GM13976 (cell line): ENCODE measurements at regions not wholly inside any gene's neighbourhood (a gene's known extent, or its start where the extent isn't known, plus 50 kb on each side); places are given as distances from the start of the nearest gene placed in this dataset.
"Not testable (repeated sequence)": the region's sequence is repeated elsewhere in the genome, so short reads cannot be mapped to it uniquely, and the experiment has no call there.

Source experiments
- DNase-seq: peaks from one replicate; pipeline ENCODE4 v3.0.0; 2012; ENCODE audit warnings: low spot score
- in situ Hi-C: fragments of 300-500 bp; cut with MboI; formaldehyde crosslinking; loops from one replicate; pipeline ENCODE4 v1.12.0; 2022; ENCODE audit warnings: low sequenced_read_pairs, mixed read lengths, inconsistent platforms; ENCODE audit not compliant: unreplicated experiment
- TF ChIP-seq, protein P1 (sequence below): IDR thresholded peaks from 2 replicates; pipeline ENCODE4 v1.5.1; 2012; ENCODE audit warnings: borderline replicate concordance, mild to moderate bottlenecking; ENCODE audit not compliant: insufficient read depth; ENCODE audit errors: extremely low read depth, missing control alignments, control extremely low read depth

DNA sequence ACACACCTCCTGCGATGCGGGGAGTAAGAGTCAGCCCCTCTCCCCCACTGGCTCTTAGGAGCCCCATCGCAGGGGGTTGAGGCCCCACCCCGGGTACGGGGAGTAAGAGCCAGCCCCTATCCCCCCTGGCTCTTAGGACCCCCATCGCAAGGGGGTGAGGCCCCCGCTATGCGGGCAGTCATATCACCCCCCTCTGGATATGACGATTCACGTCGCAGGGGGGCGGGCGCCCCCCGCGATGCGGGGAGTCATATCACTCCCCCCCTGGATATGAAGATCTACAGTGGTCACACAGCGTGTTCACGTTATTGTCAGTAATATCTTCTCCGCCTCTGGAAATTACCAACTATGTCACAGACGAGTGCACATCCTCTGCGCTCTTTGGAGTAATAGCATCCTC, 61.1 kb downstream of the DEFB131A start:
- DNase-seq, in situ Hi-C loops: not testable (repeated sequence)

DNA sequence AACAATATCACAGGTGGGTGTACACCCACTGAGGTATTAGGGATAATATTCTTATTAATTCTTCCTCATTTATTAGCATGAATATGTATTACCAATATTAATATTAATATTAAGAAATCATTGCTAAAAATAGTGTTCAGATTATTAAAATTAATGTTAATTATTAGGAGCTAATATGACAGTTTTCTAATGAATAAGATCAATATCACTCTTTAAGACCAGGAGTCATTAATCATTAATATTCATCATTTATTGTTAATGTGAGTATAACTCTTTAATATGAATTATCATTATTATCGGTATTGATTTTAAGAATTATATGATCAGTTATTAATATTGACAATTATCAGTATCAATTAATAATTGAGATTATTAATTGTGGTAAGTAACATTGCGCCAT, 62.5 kb downstream of the DEFB131A start:
- DNase-seq, in situ Hi-C loops: not testable (repeated sequence)

DNA sequence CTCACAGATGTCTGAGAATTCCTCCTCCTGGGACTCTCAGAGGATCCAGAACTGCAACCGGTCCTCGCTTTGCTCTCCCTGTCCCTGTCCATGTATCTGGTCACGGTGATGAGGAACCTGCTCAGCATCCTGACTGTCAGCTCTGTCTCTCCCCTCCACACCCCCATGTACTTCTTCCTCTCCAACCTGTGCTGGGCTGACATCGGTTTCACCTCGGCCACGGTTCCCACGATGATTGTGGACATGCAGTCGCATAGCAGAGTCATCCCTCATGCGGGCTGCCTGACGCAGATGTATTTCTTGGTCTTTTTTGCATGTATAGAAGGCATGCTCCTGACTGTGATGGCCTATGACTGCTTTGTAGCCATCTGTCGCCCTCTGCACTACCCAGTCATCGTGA, 68.7 kb downstream of the DEFB131A start:
- DNase-seq, in situ Hi-C loops: not testable (repeated sequence)

DNA sequence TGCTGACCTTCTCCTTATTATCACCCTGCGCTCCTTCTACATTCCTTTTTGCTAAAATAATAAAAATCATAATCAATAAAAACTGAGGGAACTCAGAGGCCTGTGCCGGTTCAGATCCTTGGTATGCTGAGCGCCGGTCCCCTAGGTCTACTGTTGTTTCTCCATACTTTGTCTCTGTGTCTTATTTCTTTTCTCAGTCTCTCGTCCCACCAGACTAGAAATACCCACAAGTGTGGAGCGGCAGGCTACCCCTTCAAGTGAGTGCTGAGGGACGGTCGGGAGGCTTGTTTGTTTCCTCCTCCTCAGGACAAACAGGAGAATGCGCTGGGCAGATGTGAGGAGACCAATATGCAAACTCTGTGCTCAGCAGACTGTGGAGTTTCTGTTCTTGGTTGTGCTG, 75.4 kb downstream of the DEFB131A start:
- in situ Hi-C loops, result not testable (repeated sequence)

DNA sequence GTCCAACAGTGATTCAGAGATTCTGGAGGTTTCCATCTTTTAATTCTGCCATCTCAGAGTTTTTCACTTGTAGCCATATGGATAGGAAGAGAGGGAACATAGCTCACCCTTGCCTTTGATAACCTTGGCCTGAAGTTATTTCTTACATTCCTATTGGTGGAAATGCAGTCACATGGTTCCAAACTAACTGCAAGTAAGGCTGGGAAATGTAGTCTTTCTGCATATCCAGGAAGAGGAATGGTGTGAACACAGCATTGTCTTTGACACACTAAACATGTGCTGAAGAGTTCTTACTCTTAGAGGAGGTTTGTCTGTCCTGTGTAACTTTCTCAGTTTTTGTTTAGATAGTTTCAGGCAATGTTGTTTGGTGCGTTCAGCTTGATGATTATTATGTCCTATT, 78.7 kb downstream of the DEFB131A start:
- DNase-seq, in situ Hi-C loops: not testable (repeated sequence)

More for the DNA sequence above, 75.4 kb downstream of the DEFB131A start:
- not testable (repeated sequence) for DNase-seq

DNA sequence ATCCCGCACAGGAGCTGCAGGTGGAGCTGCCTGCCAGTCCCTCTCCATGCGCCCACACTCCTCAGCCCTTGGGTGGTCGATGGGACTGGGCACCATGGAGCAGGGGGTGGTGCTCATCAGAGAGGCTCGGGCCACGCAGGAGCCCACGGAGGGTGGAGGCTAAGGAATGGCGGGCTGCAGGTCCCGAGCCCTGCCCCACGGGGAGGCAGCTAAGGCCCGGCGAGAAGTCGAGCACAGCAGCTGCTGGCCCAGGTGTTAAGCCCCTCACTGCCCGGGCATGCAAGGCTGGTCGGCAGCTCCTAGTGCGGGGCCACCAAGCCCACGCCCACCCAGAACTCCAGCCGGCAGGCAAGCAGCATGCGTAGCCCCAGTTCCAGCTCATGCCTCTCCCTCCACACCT, 80.2 kb downstream of the DEFB131A start:
- DNase-seq, in situ Hi-C loops: not testable (repeated sequence)

DNA sequence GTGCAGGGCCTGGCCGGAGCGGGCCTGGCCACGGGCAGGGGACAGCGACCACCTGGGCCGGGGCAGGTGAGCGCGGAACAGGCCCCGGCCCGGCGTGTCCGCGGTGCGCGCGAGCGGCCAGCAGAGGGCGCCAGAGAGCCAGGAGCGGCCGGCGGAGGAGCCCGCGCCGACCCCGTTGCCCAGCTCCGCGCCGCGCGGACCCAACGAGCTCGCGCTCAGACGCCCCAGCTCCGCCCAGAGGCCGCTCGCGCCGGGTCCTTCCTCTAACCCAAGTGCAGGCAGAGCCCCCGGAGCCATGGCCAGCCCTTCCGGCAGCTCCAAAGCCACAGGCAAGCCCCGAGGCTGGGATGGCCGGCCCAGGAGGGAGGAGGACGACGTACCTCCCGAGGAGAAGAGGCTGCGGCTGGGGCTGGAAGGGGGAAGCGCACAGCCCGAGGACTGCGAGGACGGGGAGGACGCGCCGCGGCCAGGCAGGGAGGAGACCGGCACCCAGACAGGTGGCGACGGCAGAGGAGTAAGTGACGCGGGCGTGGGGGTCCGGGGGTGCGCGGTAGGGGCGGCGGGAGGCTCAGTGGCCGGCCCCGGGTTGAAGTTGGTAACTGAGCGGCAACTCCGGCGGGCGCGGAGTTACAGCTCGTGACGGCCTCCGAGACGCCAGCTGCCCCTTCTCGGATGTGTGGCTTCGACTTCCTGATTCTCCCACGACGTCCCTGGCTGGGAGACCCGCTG, 88.1 kb downstream of the DEFB131A start:
- TF ChIP-seq, protein P1, sequence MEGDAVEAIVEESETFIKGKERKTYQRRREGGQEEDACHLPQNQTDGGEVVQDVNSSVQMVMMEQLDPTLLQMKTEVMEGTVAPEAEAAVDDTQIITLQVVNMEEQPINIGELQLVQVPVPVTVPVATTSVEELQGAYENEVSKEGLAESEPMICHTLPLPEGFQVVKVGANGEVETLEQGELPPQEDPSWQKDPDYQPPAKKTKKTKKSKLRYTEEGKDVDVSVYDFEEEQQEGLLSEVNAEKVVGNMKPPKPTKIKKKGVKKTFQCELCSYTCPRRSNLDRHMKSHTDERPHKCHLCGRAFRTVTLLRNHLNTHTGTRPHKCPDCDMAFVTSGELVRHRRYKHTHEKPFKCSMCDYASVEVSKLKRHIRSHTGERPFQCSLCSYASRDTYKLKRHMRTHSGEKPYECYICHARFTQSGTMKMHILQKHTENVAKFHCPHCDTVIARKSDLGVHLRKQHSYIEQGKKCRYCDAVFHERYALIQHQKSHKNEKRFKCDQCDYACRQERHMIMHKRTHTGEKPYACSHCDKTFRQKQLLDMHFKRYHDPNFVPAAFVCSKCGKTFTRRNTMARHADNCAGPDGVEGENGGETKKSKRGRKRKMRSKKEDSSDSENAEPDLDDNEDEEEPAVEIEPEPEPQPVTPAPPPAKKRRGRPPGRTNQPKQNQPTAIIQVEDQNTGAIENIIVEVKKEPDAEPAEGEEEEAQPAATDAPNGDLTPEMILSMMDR, result peak; percentile 80
- in situ Hi-C loops, result loop anchor here (25.0 kb wide), 1 partner anchor 130 kb away; no protein-coding TSS in a partner anchor
- peak; percentile 86 for DNase-seq

DNA sequence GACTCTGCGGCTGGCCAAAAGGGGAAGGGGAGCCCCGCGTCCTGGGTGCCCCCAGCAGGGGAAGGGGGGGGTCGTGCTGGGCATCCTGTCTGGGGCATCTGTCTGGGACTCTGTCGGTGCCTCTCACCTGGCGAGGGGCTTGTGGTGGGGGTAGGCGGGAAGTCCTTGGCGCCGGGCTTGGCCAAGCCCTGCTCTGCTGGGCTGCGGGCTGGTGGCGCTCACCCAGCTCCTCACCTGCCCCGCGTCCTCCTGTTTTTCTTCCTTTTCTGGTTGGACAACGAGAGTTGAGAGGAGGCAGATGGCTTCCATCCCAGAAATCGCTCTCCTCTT, 88.6 kb downstream of the DEFB131A start:
- in situ Hi-C loops, result loop anchor here (25.0 kb wide), 1 partner anchor 129 kb away; no protein-coding TSS in a partner anchor

DNA sequence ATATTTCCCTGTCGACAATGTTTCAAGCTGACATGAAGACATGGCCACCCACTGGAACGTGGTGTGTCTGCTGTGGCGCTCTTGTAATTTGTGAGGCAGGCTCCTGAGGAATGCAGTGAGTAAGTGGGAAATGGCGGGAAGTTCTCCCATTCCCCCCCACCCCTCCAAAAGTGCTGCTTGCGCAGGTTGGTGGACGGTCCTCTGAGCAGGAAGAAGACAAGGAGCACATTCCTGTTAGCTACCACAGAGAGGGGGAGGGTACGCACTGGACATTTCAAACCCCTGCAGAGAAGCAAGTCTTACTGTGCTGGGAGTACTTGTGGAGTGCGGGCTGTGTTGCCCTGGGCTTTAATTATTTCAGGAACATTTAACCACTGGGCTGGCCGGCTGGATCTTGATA, 92.9 kb downstream of the DEFB131A start:
- DNase-seq, result not testable (repeated sequence)
- in situ Hi-C loops, result loop anchor here (25.0 kb wide), 1 partner anchor 125 kb away; no protein-coding TSS in a partner anchor

More for the DNA sequence above, 88.6 kb downstream of the DEFB131A start:
- not testable (repeated sequence) for DNase-seq

DNA sequence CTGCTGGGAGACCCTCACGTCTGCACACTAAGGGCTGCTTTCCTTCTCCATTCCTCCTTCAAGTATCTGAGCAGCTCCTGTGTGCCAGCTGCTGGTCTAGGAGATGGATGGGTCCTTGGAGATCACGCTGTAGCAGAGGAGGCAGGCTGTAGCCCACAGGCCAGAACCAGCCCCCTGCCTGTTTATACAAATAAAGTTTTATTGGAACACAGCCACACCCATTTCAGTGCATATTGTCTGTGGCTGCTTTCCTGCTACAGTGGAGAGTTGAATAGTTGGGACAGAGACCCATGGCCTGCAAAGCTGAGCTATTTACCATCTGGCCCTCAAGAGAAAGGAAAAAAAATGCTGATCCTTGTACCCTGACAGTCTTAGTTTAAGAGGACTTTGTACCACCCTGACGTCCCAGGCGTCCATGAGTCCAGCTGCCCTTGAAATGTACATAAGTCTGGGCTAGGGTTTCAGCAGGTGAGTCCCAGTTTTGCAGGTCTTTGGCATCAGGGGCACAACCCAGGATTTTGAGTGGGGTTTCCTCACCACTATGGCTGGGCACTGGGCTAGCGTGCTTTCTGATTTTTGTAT, 95.8 kb downstream of the DEFB131A start:
- in situ Hi-C loops, result loop anchor here (25.0 kb wide), 1 partner anchor 122 kb away; no protein-coding TSS in a partner anchor

DNA sequence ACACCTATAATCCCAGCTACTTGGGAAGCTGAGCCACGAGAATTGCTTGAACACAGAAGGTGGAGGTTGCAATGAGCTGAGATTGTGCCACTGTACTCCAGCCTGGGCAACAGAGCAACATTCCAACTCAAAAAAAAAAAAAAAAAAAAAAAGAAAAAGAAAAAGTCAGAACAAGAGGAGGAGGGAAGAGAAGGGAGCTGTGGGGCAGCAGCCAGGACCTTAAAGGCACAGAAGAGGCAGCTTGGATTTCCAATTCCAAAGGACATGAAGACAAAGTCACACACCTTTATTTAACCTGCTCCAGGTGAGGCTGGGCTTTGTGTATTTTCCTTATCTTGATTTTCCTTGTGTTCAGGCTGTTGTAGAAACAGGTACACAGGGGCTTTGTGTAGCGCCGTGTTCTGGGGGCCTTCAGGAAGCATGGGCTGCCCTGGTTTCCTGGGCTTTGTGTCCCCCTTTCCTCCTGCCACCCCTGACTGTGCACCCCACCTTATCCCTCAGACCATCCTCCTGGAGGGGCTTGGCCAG, 97.2 kb downstream of the DEFB131A start:
- in situ Hi-C loops, result loop anchor here (25.0 kb wide), 1 partner anchor 121 kb away; no protein-coding TSS in a partner anchor
- not testable (repeated sequence) for DNase-seq

More for the DNA sequence above, 95.8 kb downstream of the DEFB131A start:
- DNase-seq, result not testable (repeated sequence)

DNA sequence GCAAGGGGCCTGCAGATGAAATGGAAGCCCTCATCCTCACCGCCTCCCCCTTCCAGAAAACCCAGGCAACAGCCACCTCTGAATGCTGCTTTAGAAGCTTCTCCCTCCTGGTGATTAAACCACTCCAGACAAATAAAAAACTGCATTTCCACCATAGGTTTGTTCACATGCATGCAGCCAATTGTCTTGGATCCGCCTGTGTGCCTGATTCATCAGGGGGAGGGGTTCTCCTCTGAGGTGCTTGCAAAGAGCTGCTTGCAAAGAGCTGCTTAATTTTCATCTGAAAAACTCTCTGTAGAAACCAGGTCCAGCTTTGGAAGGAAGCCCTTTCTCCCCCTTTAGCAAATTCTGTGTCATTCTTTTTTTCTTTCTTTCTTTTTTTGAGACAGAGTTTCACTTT, 100.6 kb downstream of the DEFB131A start:
- in situ Hi-C loops, result loop anchor here (25.0 kb wide), 1 partner anchor 117 kb away; no protein-coding TSS in a partner anchor
- not testable (repeated sequence) for DNase-seq

DNA sequence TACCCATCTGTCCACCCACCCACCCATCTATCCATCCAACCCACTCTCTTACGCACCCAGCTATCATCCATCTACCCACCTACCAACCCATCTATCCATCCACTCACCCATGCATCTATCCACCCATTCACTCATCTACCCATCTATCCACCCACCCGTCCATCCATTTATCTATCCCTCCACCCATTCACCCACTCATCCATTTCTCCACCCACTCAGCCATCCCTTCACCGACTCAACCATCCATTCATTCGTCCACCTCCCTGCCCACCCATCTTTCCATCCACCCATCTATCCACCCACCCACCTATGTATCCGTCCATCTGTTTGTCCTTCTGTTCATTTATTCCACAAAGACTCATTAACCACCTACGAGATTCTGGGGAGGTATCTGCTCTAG, 103.3 kb downstream of the DEFB131A start:
- in situ Hi-C loops, result loop anchor here (25.0 kb wide), 1 partner anchor 115 kb away; no protein-coding TSS in a partner anchor
- not testable (repeated sequence) for DNase-seq

DNA sequence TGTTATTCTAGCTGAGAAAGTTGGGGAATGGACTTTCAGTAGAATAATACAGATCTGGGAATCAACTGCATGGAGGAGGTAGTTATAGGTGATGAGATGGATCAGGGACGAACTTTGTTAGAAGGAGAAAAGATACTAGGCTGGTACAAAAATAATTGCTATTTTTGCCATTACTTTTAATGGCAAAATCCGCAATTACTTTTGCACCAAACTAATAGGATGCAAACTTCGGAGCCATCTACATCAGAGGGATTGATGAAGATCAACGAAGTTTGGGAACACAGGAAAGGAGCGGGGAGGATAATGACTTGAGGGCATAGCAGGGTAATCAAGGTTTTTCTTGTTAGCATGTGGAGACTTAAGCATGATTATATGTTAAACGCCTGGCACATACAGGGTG, 111.9 kb downstream of the DEFB131A start:
- DNase-seq, in situ Hi-C loops: not testable (repeated sequence)

DNA sequence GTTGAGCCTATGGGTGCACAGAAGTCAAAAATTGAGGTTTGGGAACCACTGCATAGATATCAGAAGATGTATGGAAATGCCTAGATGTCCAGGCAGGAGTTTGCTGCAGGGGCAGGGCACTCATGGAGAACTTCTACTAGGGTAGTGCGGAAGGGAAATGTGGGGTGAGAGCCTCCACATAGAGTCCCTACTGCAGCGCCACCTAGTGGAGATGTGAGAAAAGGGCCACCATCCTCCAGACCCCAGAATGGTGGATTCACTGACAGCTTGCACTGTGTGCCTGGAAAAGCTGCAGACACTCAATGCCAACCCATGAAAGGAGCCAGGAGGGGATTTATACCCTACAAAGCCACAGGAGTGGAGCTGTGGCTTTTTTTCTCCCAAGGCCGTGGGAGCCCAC, 133.7 kb downstream of the DEFB131A start:
- DNase-seq, in situ Hi-C loops: not testable (repeated sequence)

DNA sequence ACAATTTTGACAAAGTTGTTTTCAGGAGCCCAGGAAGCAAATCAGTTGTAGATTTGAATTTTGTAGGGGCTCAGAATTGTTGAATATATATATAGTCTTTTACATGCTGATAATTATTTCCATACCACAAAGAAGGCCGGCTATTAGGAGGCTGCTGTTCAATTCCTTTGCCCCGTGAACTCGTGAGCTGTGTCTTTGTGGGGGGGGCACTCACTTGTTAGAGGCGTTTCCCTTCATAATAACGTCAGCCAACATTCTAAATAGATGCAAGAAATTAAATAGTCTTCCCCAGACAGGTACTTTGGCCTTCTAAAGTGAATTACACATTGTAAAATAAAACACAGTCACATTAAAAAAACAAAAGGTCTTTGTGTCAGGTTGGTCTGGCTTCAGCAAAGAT, 138.7 kb downstream of the DEFB131A start:
- in situ Hi-C loops, result not testable (repeated sequence)

More for the DNA sequence above, 138.7 kb downstream of the DEFB131A start:
- DNase-seq, result not testable (repeated sequence)
